IMR-90 (cell line): ENCODE measurements at regions not wholly inside any gene's neighbourhood (a gene's known extent, or its start where the extent isn't known, plus 50 kb on each side); places are given as distances from the start of the nearest gene placed in this dataset.

ENCODE experiments used
- CEBPB ChIP-seq: IDR thresholded peaks from 2 replicates; pipeline ENCODE4 v1.6.1; 2012; ENCODE audit warnings: low read depth, low read length, improper control_type of control experiment
- CTCF ChIP-seq: conservative IDR thresholded peaks from 2 replicates; pipeline ENCODE4 v1.5.1; 2012; ENCODE audit warnings: mild to moderate bottlenecking, low read depth, low read length, improper control_type of control experiment
- MAZ ChIP-seq: IDR thresholded peaks from 2 replicates; pipeline ENCODE4 v1.6.1; 2012; ENCODE audit warnings: low read depth, mild to moderate bottlenecking, low read length, improper control_type of control experiment, moderate library complexity, borderline replicate concordance
- MXI1 ChIP-seq: IDR thresholded peaks from 2 replicates; pipeline ENCODE4 v1.6.1; 2012; ENCODE audit warnings: low read depth, mild to moderate bottlenecking, low read length, moderate library complexity, borderline replicate concordance
- NFE2L2 ChIP-seq: fragments of 150-350 bp; IDR thresholded peaks from 2 replicates; pipeline ENCODE4 v1.6.1; 2016; ENCODE audit warnings: low read depth, mild to moderate bottlenecking, low read length
- POLR2A ChIP-seq: IDR thresholded peaks from 2 replicates; pipeline ENCODE4 v1.6.1; 2012; ENCODE audit warnings: mild to moderate bottlenecking, low read depth, low read length
- RAD21 ChIP-seq: IDR thresholded peaks from 2 replicates; pipeline ENCODE4 v1.6.1; 2012; ENCODE audit warnings: low read length, improper control_type of control experiment
- RCOR1 ChIP-seq: IDR thresholded peaks from 2 replicates; pipeline ENCODE4 v1.6.1; 2012; ENCODE audit warnings: mild to moderate bottlenecking, low read length, improper control_type of control experiment; ENCODE audit not compliant: insufficient replicate concordance
- RFX5 ChIP-seq: IDR thresholded peaks from 2 replicates; pipeline ENCODE4 v1.8.0; 2012; ENCODE audit warnings: low read depth, mild to moderate bottlenecking, low read length, moderate library complexity
- USF2 ChIP-seq: fragments of 150-350 bp; IDR thresholded peaks from 2 replicates; pipeline ENCODE4 v1.6.1; 2017; ENCODE audit warnings: mild to moderate bottlenecking, antibody characterized with exemption, low read length, low read depth

GRCh38 chr5:2187156-2187555 lies 304.4 kb upstream of the IRX4 start:
- TF ChIP-seq CTCF (no peak), MXI1 (no peak), POLR2A (no peak), MAZ (no peak), CEBPB (no peak), NFE2L2 (no peak), RCOR1 (no peak), USF2 (no peak), RAD21 (no peak), RFX5 (no peak)
